SK-N-SH treated with all-trans-retinoic acid at 6 μM for 48 hours (cell line): ENCODE measurements at regions not wholly inside any gene's neighbourhood (a gene's known extent, or its start where the extent isn't known, plus 50 kb on each side); places are given as distances from the start of the nearest gene placed in this dataset.

Experiments used
- GLIS3 ChIP-seq: fragments of 250-450 bp; sonication (Bioruptor Pico); IDR thresholded peaks from 2 replicates; pipeline ENCODE4 v1.5.0; 2020; ENCODE audit warnings: mild to moderate bottlenecking, moderate library complexity
- ZFP3 ChIP-seq: fragments of 250-450 bp; sonication (Bioruptor Pico); IDR thresholded peaks from 2 replicates; pipeline ENCODE4 v1.5.0; 2020; ENCODE audit warnings: mild to moderate bottlenecking, moderate library complexity
- TF ChIP-seq, protein P1 (sequence below): fragments of 250-450 bp; sonication (Bioruptor Pico); IDR thresholded peaks from 2 replicates; pipeline ENCODE4 v1.8.0; 2020; ENCODE audit warnings: mild to moderate bottlenecking, moderate library complexity, borderline replicate concordance
- TF ChIP-seq, protein P2 (sequence below): fragments of 250-450 bp; sonication (Bioruptor Pico); IDR thresholded peaks from 2 replicates; pipeline ENCODE4 v1.5.0; 2020; ENCODE audit warnings: mild to moderate bottlenecking, moderate library complexity

DNA sequence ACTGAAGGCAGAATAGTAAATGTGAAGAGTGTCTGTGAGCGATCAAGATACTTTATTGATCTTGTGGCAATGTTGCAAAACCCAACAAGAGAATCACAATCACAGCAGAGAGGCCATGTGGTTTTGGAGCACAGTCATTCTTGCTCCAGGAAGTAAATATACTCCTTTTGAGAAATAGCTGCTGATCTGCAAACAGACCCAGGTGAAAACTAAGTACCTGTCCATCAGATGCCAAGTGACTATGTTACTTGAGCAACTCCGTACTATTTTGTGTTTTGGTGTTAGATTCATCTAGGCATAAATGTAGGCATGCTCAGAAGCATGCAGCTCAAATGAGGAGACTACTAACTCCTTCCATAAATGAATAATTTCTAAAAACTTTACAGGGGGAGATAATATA, 627.9 kb downstream of the ZBBX start:
- TF ChIP-seq GLIS3 (no peak), ZFP3 (CRISPR knock-in tag) (no peak)
- TF ChIP-seq, protein P1, sequence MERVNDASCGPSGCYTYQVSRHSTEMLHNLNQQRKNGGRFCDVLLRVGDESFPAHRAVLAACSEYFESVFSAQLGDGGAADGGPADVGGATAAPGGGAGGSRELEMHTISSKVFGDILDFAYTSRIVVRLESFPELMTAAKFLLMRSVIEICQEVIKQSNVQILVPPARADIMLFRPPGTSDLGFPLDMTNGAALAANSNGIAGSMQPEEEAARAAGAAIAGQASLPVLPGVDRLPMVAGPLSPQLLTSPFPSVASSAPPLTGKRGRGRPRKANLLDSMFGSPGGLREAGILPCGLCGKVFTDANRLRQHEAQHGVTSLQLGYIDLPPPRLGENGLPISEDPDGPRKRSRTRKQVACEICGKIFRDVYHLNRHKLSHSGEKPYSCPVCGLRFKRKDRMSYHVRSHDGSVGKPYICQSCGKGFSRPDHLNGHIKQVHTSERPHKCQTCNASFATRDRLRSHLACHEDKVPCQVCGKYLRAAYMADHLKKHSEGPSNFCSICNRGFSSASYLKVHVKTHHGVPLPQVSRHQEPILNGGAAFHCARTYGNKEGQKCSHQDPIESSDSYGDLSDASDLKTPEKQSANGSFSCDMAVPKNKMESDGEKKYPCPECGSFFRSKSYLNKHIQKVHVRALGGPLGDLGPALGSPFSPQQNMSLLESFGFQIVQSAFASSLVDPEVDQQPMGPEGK (CRISPR knock-in tag): no peak
- TF ChIP-seq, protein P2, sequence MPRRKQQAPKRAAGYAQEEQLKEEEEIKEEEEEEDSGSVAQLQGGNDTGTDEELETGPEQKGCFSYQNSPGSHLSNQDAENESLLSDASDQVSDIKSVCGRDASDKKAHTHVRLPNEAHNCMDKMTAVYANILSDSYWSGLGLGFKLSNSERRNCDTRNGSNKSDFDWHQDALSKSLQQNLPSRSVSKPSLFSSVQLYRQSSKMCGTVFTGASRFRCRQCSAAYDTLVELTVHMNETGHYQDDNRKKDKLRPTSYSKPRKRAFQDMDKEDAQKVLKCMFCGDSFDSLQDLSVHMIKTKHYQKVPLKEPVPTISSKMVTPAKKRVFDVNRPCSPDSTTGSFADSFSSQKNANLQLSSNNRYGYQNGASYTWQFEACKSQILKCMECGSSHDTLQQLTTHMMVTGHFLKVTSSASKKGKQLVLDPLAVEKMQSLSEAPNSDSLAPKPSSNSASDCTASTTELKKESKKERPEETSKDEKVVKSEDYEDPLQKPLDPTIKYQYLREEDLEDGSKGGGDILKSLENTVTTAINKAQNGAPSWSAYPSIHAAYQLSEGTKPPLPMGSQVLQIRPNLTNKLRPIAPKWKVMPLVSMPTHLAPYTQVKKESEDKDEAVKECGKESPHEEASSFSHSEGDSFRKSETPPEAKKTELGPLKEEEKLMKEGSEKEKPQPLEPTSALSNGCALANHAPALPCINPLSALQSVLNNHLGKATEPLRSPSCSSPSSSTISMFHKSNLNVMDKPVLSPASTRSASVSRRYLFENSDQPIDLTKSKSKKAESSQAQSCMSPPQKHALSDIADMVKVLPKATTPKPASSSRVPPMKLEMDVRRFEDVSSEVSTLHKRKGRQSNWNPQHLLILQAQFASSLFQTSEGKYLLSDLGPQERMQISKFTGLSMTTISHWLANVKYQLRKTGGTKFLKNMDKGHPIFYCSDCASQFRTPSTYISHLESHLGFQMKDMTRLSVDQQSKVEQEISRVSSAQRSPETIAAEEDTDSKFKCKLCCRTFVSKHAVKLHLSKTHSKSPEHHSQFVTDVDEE (CRISPR knock-in tag): no peak
